ENCODE measurements at regions not wholly inside any gene's neighbourhood (a gene's known extent, or its start where the extent isn't known, plus 50 kb on each side); places are given as distances from the start of the nearest gene placed in this dataset.

DNA sequence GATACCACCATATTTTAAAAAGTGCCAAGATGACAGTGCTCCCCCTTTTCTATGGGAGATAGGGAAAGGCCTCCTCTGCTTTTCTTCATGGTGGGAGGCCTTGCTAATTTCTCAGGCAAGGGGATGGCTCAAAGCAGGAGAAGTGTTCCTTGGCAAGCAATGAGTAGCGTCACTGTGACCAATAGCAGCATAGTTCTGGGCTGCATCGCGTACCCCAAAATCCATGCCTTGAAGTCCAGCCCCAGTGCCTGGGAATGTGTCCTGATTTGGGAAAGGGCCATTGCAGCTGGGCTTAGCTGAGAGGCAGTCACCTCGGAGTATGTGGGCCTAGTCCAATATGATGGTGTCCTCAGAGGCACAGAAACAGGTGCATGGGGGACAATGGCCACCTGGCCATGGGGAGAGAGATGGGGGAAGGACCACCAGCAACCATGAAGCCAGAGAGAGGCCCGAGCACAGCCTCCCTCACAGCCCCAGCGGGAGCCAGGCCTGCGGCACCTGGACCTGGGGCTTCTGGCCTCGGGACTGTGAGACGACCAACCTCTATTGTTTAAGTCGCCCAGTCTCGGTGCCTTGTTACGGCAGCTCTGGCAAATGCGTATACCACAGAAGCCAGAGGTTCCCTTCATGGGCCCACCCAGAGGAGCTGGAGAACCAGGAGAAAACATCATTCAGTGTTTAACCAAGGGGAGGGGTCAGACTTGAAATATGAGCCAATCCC, 153.1 kb upstream of the RPS6KA2 start:
- TF ChIP-seq POLR2A (IDR thresholded peaks at IDR 0.05; ENCODE audit: low read depth, low read length) (no peak), POLR2AphosphoS5 (IDR thresholded peaks at IDR 0.05; ENCODE audit: low read depth, low read length) (no peak)

Measured in GM12892 (cell line).